Forelimb muscle (tissue), 1 donor: ENCODE measurements at regions not wholly inside any gene's neighbourhood (a gene's known extent, or its start where the extent isn't known, plus 50 kb on each side); places are given as distances from the start of the nearest gene placed in this dataset.
A peak's percentile ranks its signal among the peaks of the same experiment; 100 is the strongest.
"Not testable (repeated sequence)": the region's sequence is repeated elsewhere in the genome, so short reads cannot be mapped to it uniquely, and the experiment has no call there.

Experiments
- DNase-seq: peaks from one replicate; pipeline ENCODE4 v3.0.0-alpha.2; 2013; ENCODE audit warnings: low read depth

GRCh38 chr5:24264547-24264946 is 380.2 kb downstream of the CDH10 start:
- no peak for DNase-seq

GRCh38 chr5:24265306-24265705 is 379.5 kb downstream of the CDH10 start:
- no peak for DNase-seq

- no peak for DNase-seq
These were observed 376.2 kb downstream of the CDH10 start for GRCh38 chr5:24268482-24269056.

- not testable (repeated sequence) for DNase-seq
These were observed 373.1 kb downstream of the CDH10 start for GRCh38 chr5:24271702-24272118.

- no peak for DNase-seq
These were observed 372.0 kb downstream of the CDH10 start for GRCh38 chr5:24272741-24273140.

GRCh38 chr5:24280215-24280614 is 364.6 kb downstream of the CDH10 start:
- DNase-seq: no peak

GRCh38 chr5:24281818-24282217 is 363.0 kb downstream of the CDH10 start:
- no peak for DNase-seq

- DNase-seq: no peak
These were observed 355.0 kb downstream of the CDH10 start for GRCh38 chr5:24289582-24290335.

GRCh38 chr5:24290536-24290935 is 354.2 kb downstream of the CDH10 start:
- DNase-seq: no peak

- DNase-seq: no peak
These were observed 352.9 kb downstream of the CDH10 start for GRCh38 chr5:24291916-24292315.

GRCh38 chr5:24294333-24294732 is 350.4 kb downstream of the CDH10 start:
- no peak for DNase-seq

GRCh38 chr5:24314106-24314505 is 330.7 kb downstream of the CDH10 start:
- no peak for DNase-seq

GRCh38 chr5:24320643-24321042 is 324.1 kb downstream of the CDH10 start:
- peak; percentile 53 for DNase-seq

- DNase-seq: no peak
These were observed 319.4 kb downstream of the CDH10 start for GRCh38 chr5:24325306-24325832.

GRCh38 chr5:24331531-24331930 is 313.2 kb downstream of the CDH10 start:
- no peak for DNase-seq

GRCh38 chr5:24347158-24347557 is 297.6 kb downstream of the CDH10 start:
- DNase-seq: no peak

GRCh38 chr5:24351285-24351684 is 293.5 kb downstream of the CDH10 start:
- no peak for DNase-seq

- DNase-seq: no peak
These were observed 291.8 kb downstream of the CDH10 start for GRCh38 chr5:24353016-24353415.

- no peak for DNase-seq
These were observed 291.2 kb downstream of the CDH10 start for GRCh38 chr5:24353611-24354010.

- DNase-seq: no peak
These were observed 280.8 kb downstream of the CDH10 start for GRCh38 chr5:24363789-24364481.

GRCh38 chr5:24364711-24365110 is 280.1 kb downstream of the CDH10 start:
- no peak for DNase-seq

- no peak for DNase-seq
These were observed 279.4 kb downstream of the CDH10 start for GRCh38 chr5:24365406-24365805.

- no peak for DNase-seq
These were observed 277.6 kb downstream of the CDH10 start for GRCh38 chr5:24367216-24367615.
